ENCODE measurements at regions not wholly inside any gene's neighbourhood (a gene's known extent, or its start where the extent isn't known, plus 50 kb on each side); places are given as distances from the start of the nearest gene placed in this dataset.
"Not testable (repeated sequence)": the region's sequence is repeated elsewhere in the genome, so short reads cannot be mapped to it uniquely, and the experiment has no call there.

DNA sequence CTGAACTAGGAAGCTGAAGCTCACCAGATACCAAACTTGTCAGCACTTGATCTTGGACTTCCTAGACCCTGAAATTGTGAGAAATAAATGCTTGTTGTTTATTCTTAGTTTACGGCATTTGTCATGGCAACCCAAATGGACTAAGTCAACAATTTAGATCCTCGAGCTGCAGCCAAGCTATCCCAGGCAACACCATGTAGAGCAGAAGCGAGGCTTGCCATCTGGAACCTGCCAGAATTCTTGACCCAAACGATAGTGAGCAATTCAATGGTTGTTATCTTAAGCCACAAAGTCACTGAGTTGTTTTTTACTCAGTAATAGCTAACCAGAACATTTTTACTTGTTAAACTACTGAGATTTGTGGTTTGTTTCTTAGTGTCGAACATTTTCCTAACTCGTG is 458.5 kb upstream of the FLRT2 start:
- ChIA-PET POLR2A (no interaction called here), CTCF (interaction anchor here (1.0 kb wide), 1 partner anchor 11 kb away, joined by 3 read pairs; no protein-coding TSS in a partner anchor)
- no peak overlapping the region for H3K27ac ChIP-seq (ENCODE audit: low read depth in 1 of 2, low read length in 2 of 2)

DNA sequence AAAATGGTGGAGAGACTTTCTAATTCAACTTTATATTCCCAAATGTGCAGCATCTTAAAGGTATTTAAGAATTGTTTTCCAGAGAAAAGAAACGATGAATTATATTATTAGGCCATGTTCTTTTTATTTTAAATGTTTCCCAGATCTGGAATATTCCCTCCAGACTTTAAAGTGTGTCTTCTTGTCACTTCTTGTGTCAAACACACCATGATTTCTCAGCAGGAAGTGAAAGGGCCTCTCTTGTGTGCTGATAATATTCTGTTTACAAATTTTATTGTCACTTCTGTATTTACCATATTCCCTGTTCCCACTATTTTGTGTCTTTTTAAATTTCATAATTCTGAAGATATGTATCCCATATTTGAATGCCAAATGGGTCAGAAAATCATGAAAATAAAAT is 455.0 kb upstream of the FLRT2 start:
- CTCF ChIA-PET = no interaction called here
- Histone ChIP-seq H3K4me1 (ENCODE audit: insufficient read depth, low read length) (no peaks in the 10 kb centered on the region), H3K9me3 (ENCODE audit: control insufficient read depth in 1 of 2, insufficient read depth in 1 of 2, low read length in 2 of 2) (peaks cover 0 to 4% of the 10 kb centered on the region in 2 experiments), H3K27ac (ENCODE audit: low read depth in 1 of 2, low read length in 2 of 2) (no peak overlapping the region), H3K27me3 (ENCODE audit: control insufficient read depth in 1 of 2, insufficient read depth in 2 of 2, low read length in 2 of 2) (no peaks in the 10 kb centered on the region), H3K4me3 (ENCODE audit: low read length) (no peak overlapping the region), H3K36me3 (ENCODE audit: insufficient read depth, low read length) (no peaks in the 10 kb centered on the region)
- intact Hi-C loops (cut with DNase I, micrococcal nuclease) = no loop called here
- POLR2A ChIA-PET = no interaction called here
- H3K27ac Mint-ChIP-seq = no peak overlapping the region
- no peaks in the 10 kb centered on the region for H3K4me1 Mint-ChIP-seq (ENCODE audit: low read depth)
- DNase-seq = no peak
- no peak for ATAC-seq (ENCODE audit: poor library complexity)
- H3K36me3 Mint-ChIP-seq (ENCODE audit: low read depth) = no peaks in the 10 kb centered on the region
- TF ChIP-seq, protein P1, sequence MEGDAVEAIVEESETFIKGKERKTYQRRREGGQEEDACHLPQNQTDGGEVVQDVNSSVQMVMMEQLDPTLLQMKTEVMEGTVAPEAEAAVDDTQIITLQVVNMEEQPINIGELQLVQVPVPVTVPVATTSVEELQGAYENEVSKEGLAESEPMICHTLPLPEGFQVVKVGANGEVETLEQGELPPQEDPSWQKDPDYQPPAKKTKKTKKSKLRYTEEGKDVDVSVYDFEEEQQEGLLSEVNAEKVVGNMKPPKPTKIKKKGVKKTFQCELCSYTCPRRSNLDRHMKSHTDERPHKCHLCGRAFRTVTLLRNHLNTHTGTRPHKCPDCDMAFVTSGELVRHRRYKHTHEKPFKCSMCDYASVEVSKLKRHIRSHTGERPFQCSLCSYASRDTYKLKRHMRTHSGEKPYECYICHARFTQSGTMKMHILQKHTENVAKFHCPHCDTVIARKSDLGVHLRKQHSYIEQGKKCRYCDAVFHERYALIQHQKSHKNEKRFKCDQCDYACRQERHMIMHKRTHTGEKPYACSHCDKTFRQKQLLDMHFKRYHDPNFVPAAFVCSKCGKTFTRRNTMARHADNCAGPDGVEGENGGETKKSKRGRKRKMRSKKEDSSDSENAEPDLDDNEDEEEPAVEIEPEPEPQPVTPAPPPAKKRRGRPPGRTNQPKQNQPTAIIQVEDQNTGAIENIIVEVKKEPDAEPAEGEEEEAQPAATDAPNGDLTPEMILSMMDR (IDR thresholded peaks at IDR 0.05) = no peak
- H3K4me3 Mint-ChIP-seq = no peak overlapping the region
- H3K27me3 Mint-ChIP-seq = no peaks in the 10 kb centered on the region
- peaks cover 15% of the 10 kb centered on the region for H3K9me3 Mint-ChIP-seq

More for the DNA sequence above, 458.5 kb upstream of the FLRT2 start:
- DNase-seq (no peak), ATAC-seq (ENCODE audit: poor library complexity) (no peak)
- H3K4me1 Mint-ChIP-seq (ENCODE audit: low read depth) = no peaks in the 10 kb centered on the region
- H3K36me3 ChIP-seq (ENCODE audit: insufficient read depth, low read length) = no peaks in the 10 kb centered on the region
- H3K36me3 Mint-ChIP-seq (ENCODE audit: low read depth) = no peaks in the 10 kb centered on the region
- peaks cover 14% of the 10 kb centered on the region for H3K9me3 Mint-ChIP-seq
- no peak overlapping the region for H3K4me3 Mint-ChIP-seq
- H3K9me3 ChIP-seq (ENCODE audit: control insufficient read depth in 1 of 2, insufficient read depth in 1 of 2, low read length in 2 of 2) = peaks cover 0 to 4% of the 10 kb centered on the region in 2 experiments
- TF ChIP-seq, protein P1 (IDR thresholded peaks at IDR 0.05) = no peak
- H3K27ac Mint-ChIP-seq = no peak overlapping the region
- H3K4me3 ChIP-seq (ENCODE audit: low read length) = no peak overlapping the region
- no peaks in the 10 kb centered on the region for H3K27me3 Mint-ChIP-seq
- no peaks in the 10 kb centered on the region for H3K27me3 ChIP-seq (ENCODE audit: control insufficient read depth in 1 of 2, insufficient read depth in 2 of 2, low read length in 2 of 2)
- intact Hi-C loops (cut with DNase I, micrococcal nuclease) = no loop called here
- no peaks in the 10 kb centered on the region for H3K4me1 ChIP-seq (ENCODE audit: insufficient read depth, low read length)

DNA sequence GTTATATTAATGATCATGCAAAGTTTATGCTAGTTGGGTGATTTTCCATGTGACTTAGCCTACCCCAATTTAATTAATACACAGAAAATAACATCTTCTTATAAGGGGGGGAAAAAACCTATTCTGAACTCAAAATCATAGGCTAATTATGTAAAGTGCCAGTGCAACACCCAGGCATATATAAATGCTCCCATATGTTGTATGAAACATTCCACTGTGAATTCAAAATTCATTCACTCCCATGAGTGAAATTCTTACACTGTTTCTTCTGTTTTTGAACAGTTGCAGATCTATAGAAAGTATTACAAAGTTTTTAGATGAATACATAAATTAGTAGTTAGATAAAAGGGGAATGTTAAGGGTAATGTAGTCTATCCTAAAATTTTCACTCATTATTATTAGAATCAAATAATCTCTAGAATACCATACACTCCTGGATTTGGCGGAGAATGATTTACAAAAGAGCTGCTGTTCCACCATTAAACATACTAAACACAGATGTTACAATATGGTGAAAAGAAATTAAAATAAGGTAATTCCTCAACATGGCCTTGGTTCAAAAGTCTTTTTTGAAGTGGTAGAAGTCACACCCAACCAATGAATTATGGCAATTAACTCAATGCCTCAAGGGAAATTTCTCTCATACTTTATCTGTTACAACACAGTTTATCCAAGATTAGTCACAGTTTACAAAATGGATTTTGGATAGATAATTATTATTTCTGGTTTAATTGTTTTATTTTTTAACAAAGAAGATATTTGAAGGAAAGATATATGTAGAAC is 454.1 kb upstream of the FLRT2 start:
- Histone ChIP-seq H3K36me3 (ENCODE audit: insufficient read depth, low read length) (no peaks in the 10 kb centered on the region), H3K27ac (ENCODE audit: low read depth in 1 of 2, low read length in 2 of 2) (no peak overlapping the region), H3K27me3 (ENCODE audit: control insufficient read depth in 1 of 2, insufficient read depth in 2 of 2, low read length in 2 of 2) (no peaks in the 10 kb centered on the region), H3K4me3 (ENCODE audit: low read length) (no peak overlapping the region), H3K4me1 (ENCODE audit: insufficient read depth, low read length) (no peaks in the 10 kb centered on the region), H3K9me3 (ENCODE audit: control insufficient read depth in 1 of 2, insufficient read depth in 1 of 2, low read length in 2 of 2) (peaks cover 0 to 4% of the 10 kb centered on the region in 2 experiments)
- no peak for ATAC-seq (ENCODE audit: poor library complexity)
- Mint-ChIP-seq H3K4me3 (no peak overlapping the region), H3K27me3 (no peaks in the 10 kb centered on the region), H3K4me1 (ENCODE audit: low read depth) (no peaks in the 10 kb centered on the region), H3K36me3 (ENCODE audit: low read depth) (no peaks in the 10 kb centered on the region), H3K27ac (no peak overlapping the region), H3K9me3 (peaks cover 11% of the 10 kb centered on the region)
- TF ChIP-seq, protein P1 (IDR thresholded peaks at IDR 0.05) = no peak
- intact Hi-C loops (cut with DNase I, micrococcal nuclease) = no loop called here
- no peak for DNase-seq
- ChIA-PET POLR2A (no interaction called here), CTCF (no interaction called here)

DNA sequence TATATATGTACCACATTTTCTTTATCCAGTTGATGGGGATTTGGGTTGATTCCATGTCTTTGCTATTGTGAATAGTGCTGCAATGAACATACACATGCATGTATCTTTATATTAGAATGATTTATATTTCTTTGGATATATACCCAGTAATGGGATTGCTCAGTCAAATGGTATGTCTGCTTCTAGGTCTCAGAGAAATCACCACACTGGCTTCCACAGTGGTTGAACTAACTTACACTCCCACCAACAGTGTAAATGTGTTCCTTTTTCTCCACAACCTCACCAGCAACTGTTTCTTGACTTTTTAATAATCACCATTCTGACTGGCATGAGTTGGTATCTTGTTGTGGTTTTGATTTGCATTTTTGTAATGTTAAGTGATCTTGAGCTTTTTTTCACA is 452.2 kb upstream of the FLRT2 start:
- H3K36me3 ChIP-seq (ENCODE audit: insufficient read depth, low read length); intact Hi-C loops (cut with DNase I, micrococcal nuclease); H3K36me3 Mint-ChIP-seq (ENCODE audit: low read depth): not testable (repeated sequence)

More for the DNA sequence above, 452.2 kb upstream of the FLRT2 start:
- DNase-seq; H3K27ac Mint-ChIP-seq; H3K27me3 ChIP-seq (ENCODE audit: control insufficient read depth in 1 of 2, insufficient read depth in 2 of 2, low read length in 2 of 2); H3K27me3 Mint-ChIP-seq; POLR2A ChIA-PET; H3K4me3 ChIP-seq (ENCODE audit: low read length); ATAC-seq (ENCODE audit: poor library complexity); CTCF ChIA-PET; H3K27ac ChIP-seq (ENCODE audit: low read depth in 1 of 2, low read length in 2 of 2); H3K4me3 Mint-ChIP-seq; H3K9me3 ChIP-seq (ENCODE audit: control insufficient read depth in 1 of 2, insufficient read depth in 1 of 2, low read length in 2 of 2); H3K4me1 Mint-ChIP-seq (ENCODE audit: low read depth); H3K4me1 ChIP-seq (ENCODE audit: insufficient read depth, low read length): not testable (repeated sequence)
- H3K9me3 Mint-ChIP-seq = peaks cover 14% of the 10 kb centered on the region

Data from CD4-positive, alpha-beta T cell (primary cell).